Thoracic aorta (tissue), 2 donors: ENCODE measurements at regions not wholly inside any gene's neighbourhood (a gene's known extent, or its start where the extent isn't known, plus 50 kb on each side); places are given as distances from the start of the nearest gene placed in this dataset.

Experiments
- ATAC-seq: fragments of 150-250 bp; one replicate; pipeline ENCODE4 v1.8.0; 2017; ENCODE audit warnings: low read depth; ENCODE audit not compliant: insufficient number of reproducible peaks, low FRiP score
- DNase-seq: peaks from one replicate; pipeline ENCODE4 v3.0.0-alpha.2; 2020; ENCODE audit warnings: low spot score
- H3K27ac ChIP-seq, 2 donors: fragments of 200-600 bp; sonication (generic); 1 replicate in 1 of 2; 2 replicates in 1 of 2; pipeline ENCODE4 v1.5.1; 2016; ENCODE audit warnings: mild to moderate bottlenecking in 2 of 2, moderate library complexity in 2 of 2
- H3K27me3 ChIP-seq: fragments of 200-600 bp; sonication (generic); replicated peaks from 2 replicates; pipeline ENCODE4 v1.6.0; 2016; ENCODE audit warnings: mild to moderate bottlenecking; ENCODE audit not compliant: insufficient read depth
- H3K36me3 ChIP-seq: fragments of 200-600 bp; sonication (generic); one replicate; pipeline ENCODE4 v1.5.1; 2016
- H3K4me1 ChIP-seq, 2 donors: fragments of 200-600 bp; sonication (generic); 1 replicate in 1 of 2; 2 replicates in 1 of 2; pipeline versions ENCODE4 v1.5.1 to v1.6.0; 2016; ENCODE audit warnings: low read depth in 2 of 2, mild to moderate bottlenecking in 1 of 2; ENCODE audit not compliant: control insufficient read depth in 1 of 2
- H3K4me3 ChIP-seq: fragments of 200-600 bp; sonication (generic); 2 replicates; pipeline ENCODE4 v1.5.1; 2016; ENCODE audit warnings: mild to moderate bottlenecking
- H3K9me3 ChIP-seq: fragments of 200-600 bp; sonication (generic); 2 replicates; pipeline ENCODE4 v1.5.1; 2016
- CTCF ChIP-seq: fragments of 200-600 bp; sonication (generic); IDR thresholded peaks from one replicate; pipeline ENCODE4 v1.5.1; 2019; ENCODE audit warnings: antibody characterized with exemption

GRCh38 chr4:3665360-3665891 lies 100.8 kb upstream of the ADRA2C start:
- Histone ChIP-seq H3K9me3 (no peaks in the 10 kb centered on the region), H3K4me3 (no peak overlapping the region), H3K27ac (no peak overlapping the region), H3K27me3 (no peaks in the 10 kb centered on the region), H3K4me1 (peaks cover 0 to 15% of the 10 kb centered on the region in 2 donors), H3K36me3 (no peaks in the 10 kb centered on the region)
- DNase-seq: no peak
- ATAC-seq: no peak
- TF ChIP-seq CTCF: no peak

- H3K27ac ChIP-seq: no peak overlapping the region
- no peaks in the 10 kb centered on the region for H3K27me3 ChIP-seq
- no peak for TF ChIP-seq CTCF
- H3K4me3 ChIP-seq: no peak overlapping the region
- no peak for DNase-seq
- H3K36me3 ChIP-seq: no peaks in the 10 kb centered on the region
- no peaks in the 10 kb centered on the region for H3K9me3 ChIP-seq
- no peak for ATAC-seq
- H3K4me1 ChIP-seq: peaks cover under 1 to 25% of the 10 kb centered on the region in 2 donors
Measured at GRCh38 chr4:3663791-3664190, 102.4 kb upstream of the ADRA2C start.

- H3K9me3 ChIP-seq: no peaks in the 10 kb centered on the region
- ATAC-seq: no peak
Measured at GRCh38 chr4:3662516-3662915, 103.7 kb upstream of the ADRA2C start.

DNA sequence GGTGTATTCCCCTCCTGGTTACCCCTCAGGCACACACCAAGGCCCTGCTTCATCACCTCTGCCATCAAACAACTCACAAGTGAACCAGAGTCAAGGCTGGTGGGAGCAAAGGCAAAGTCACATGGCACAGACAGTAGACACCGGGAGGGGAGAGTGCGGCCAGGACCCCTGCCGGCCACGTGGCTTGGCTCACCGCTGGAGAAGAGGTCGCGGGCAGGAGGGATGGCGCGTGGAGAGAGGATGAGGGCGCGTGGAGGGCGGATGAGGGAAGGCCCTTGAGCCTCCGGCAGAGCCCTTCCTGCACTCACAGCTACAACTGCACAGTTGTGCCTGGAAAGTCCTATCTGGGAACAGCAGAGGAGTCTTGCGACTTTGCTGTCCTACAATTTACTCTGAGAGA lies 104.2 kb upstream of the ADRA2C start:
- no peaks in the 10 kb centered on the region for H3K36me3 ChIP-seq

More at GRCh38 chr4:3662516-3662915, 103.7 kb upstream of the ADRA2C start:
- Histone ChIP-seq H3K27me3 (no peaks in the 10 kb centered on the region), H3K4me1 (peaks cover 6 to 38% of the 10 kb centered on the region in 2 donors), H3K27ac (no peak overlapping the region), H3K36me3 (no peaks in the 10 kb centered on the region), H3K4me3 (no peak overlapping the region)
- no peak for DNase-seq
- no peak for TF ChIP-seq CTCF

GRCh38 chr4:3660928-3661515 lies 105.2 kb upstream of the ADRA2C start:
- H3K4me1 ChIP-seq: peaks cover 10 to 53% of the 10 kb centered on the region in 2 donors
- no peak for ATAC-seq
- H3K4me3 ChIP-seq: no peak overlapping the region
- H3K27ac ChIP-seq: no peak overlapping the region
- no peak for TF ChIP-seq CTCF
- DNase-seq: no peak
- H3K9me3 ChIP-seq: no peaks in the 10 kb centered on the region
- H3K27me3 ChIP-seq: no peaks in the 10 kb centered on the region
- no peaks in the 10 kb centered on the region for H3K36me3 ChIP-seq

More for the DNA sequence above, 104.2 kb upstream of the ADRA2C start:
- TF ChIP-seq CTCF: no peak
- Histone ChIP-seq H3K4me3 (no peak overlapping the region), H3K27ac (no peak overlapping the region), H3K27me3 (no peaks in the 10 kb centered on the region), H3K9me3 (no peaks in the 10 kb centered on the region), H3K4me1 (peaks cover 10 to 43% of the 10 kb centered on the region in 2 donors)
- no peak for ATAC-seq
- no peak for DNase-seq
